Esophagus squamous epithelium (tissue), 5 donors: ENCODE measurements at regions not wholly inside any gene's neighbourhood (a gene's known extent, or its start where the extent isn't known, plus 50 kb on each side); places are given as distances from the start of the nearest gene placed in this dataset.
"Not testable (repeated sequence)": the region's sequence is repeated elsewhere in the genome, so short reads cannot be mapped to it uniquely, and the experiment has no call there.

Source experiments
- DNase-seq: peaks from one replicate; lab custom pipeline; 2025; lab: John Stamatoyannopoulos, UW
- H3K27ac ChIP-seq, 4 donors: fragments of 200-600 bp; sonication (generic); one replicate each; pipeline ENCODE4 v1.5.1; 2016 to 2019; ENCODE audit warnings: mild to moderate bottlenecking in 1 of 4
- H3K27me3 ChIP-seq, 4 donors: fragments of 200-600 bp; sonication (generic); 1 replicate in 3 of 4; 2 replicates in 1 of 4; pipeline versions ENCODE4 v1.5.1 to v1.6.0; 2017 to 2021; ENCODE audit warnings: antibody characterized with exemption in 1 of 4
- H3K36me3 ChIP-seq, 3 donors: fragments of 200-600 bp; sonication (generic); one replicate each; pipeline ENCODE4 v1.5.1; 2016 to 2019
- H3K4me1 ChIP-seq, 3 donors: fragments of 200-600 bp; sonication (generic); one replicate each; pipeline ENCODE4 v1.5.1; 2017 to 2019
- H3K4me3 ChIP-seq, 4 donors: fragments of 200-600 bp; sonication (generic); 1 replicate in 3 of 4; 2 replicates in 1 of 4; pipeline ENCODE4 v1.5.1; 2016 to 2019; ENCODE audit warnings: mild to moderate bottlenecking in 2 of 4, moderate library complexity in 1 of 4
- H3K9me3 ChIP-seq, 3 donors: fragments of 200-600 bp; sonication (generic); one replicate each; pipeline ENCODE4 v1.5.1; 2016 to 2019
- POLR2A ChIP-seq, 4 donors: fragments of 450-650 bp; IDR thresholded peaks; one replicate each; pipeline ENCODE4 v1.6.1; 2017; ENCODE audit warnings: antibody characterized with exemption in 4 of 4, mild to moderate bottlenecking in 4 of 4, moderate library complexity in 3 of 4
- WGBS, 2 donors: methylation state at CpG; one replicate each; pipeline ENCODE4 v1.1.5; 2018; 5-methylcytosine and 5-hydroxymethylcytosine counted together
- intact Hi-C: fragments of 100-400 bp; cut with DNase I; formaldehyde crosslinking; loops from one replicate; pipeline ENCODE4 v1.15.0; 2022
- TF ChIP-seq, protein P1 (sequence below), 6 experiments: fragments of 450-650 bp in 4 of 6; fragments of 200-600 bp in 2 of 6; sonication (generic) in 2 of 6; IDR thresholded peaks; one replicate each; pipeline ENCODE4 v1.5.1; 2016 to 2019; ENCODE audit warnings: antibody characterized with exemption in 6 of 6, mild to moderate bottlenecking in 4 of 6, moderate library complexity in 4 of 6
- donor health status: DM: yes; HTN: yes; CAD: no.

DNA sequence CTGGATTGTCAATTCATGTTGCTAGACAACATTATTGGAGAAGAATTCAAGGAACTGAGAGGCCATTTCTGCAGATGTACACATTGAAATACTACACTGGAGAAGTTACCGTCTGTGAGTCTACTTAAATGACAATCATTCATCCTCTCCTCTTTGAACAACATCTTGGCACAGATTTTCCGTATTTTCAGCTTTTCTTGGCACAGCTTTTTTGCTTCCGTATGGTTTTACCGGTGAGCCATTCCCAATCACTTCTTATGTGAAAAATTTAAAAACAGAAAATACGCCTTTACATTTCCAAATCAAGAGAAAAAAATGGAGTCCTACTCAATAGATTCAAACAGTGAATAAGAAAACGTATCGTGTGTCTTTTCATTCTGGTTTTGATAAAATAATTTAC lies 1493.7 kb downstream of the AMY1C start:
- H3K27me3 ChIP-seq: no peaks in the 10 kb centered on the region
- H3K4me3 ChIP-seq: no peak overlapping the region
- H3K9me3 ChIP-seq: peaks cover 0 to 6% (median 0%) of the 10 kb centered on the region in 3 donors
- no peaks in the 10 kb centered on the region for H3K36me3 ChIP-seq
- 40 to 53% methylated on average over 7 of the region's 7 CpGs for WGBS, 2 donors
- H3K4me1 ChIP-seq: no peaks in the 10 kb centered on the region
- TF ChIP-seq POLR2A (IDR thresholded peaks at IDR 0.05): no peak
- TF ChIP-seq, protein P1, sequence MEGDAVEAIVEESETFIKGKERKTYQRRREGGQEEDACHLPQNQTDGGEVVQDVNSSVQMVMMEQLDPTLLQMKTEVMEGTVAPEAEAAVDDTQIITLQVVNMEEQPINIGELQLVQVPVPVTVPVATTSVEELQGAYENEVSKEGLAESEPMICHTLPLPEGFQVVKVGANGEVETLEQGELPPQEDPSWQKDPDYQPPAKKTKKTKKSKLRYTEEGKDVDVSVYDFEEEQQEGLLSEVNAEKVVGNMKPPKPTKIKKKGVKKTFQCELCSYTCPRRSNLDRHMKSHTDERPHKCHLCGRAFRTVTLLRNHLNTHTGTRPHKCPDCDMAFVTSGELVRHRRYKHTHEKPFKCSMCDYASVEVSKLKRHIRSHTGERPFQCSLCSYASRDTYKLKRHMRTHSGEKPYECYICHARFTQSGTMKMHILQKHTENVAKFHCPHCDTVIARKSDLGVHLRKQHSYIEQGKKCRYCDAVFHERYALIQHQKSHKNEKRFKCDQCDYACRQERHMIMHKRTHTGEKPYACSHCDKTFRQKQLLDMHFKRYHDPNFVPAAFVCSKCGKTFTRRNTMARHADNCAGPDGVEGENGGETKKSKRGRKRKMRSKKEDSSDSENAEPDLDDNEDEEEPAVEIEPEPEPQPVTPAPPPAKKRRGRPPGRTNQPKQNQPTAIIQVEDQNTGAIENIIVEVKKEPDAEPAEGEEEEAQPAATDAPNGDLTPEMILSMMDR (IDR thresholded peaks at IDR 0.05): no peak
- no peak overlapping the region for H3K27ac ChIP-seq
- intact Hi-C loops: no loop called here
- no peak for DNase-seq

DNA sequence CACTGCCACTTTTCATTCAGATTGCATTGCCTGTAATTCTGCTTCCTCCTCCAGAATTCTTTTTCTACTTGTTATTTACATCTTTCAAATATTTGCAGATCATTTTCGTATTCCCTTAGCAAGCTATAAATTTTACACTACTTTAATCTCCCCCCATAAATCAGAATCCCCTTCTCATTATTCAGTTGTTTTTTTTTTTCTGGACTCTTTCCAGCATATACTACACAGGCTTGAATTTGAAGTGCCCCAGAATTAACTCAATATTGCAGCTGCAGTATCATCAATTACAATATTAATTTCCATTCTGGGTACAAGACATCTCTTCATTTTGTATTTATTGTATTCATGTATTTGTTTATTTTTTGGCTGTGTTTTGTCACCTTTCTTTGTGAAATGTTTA lies 1494.3 kb downstream of the AMY1C start:
- TF ChIP-seq, protein P1 (IDR thresholded peaks at IDR 0.05): no peak
- no peak for TF ChIP-seq POLR2A (IDR thresholded peaks at IDR 0.05)

DNA sequence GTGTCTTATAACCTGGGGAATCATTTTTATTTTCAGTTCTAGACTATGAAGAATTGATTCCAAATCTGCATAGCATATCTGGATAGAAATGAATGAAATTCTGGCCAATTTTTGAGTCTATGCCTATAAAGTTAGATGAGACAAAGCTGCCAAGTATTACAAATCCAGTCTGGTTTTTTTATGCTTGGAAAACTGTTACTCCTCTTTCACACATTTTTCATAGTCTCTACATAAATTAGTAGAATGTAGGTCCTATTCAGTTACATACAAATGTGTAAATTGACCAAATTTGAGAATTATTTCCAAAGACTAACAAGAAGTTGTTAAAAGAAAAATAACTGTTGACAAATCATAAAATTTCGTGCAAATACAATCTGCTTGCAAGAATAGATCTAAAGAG lies 1505.2 kb downstream of the AMY1C start:
- no peaks in the 10 kb centered on the region for H3K36me3 ChIP-seq
- TF ChIP-seq, protein P1 (IDR thresholded peaks at IDR 0.05): no peak
- no peak for TF ChIP-seq POLR2A (IDR thresholded peaks at IDR 0.05)
- WGBS, 2 donors: 33 to 45% methylated on average over 1 of the region's 1 CpG
- no peaks in the 10 kb centered on the region for H3K9me3 ChIP-seq
- DNase-seq: no peak
- no peak overlapping the region for H3K4me3 ChIP-seq
- H3K4me1 ChIP-seq: no peaks in the 10 kb centered on the region
- no peak overlapping the region for H3K27ac ChIP-seq
- no peaks in the 10 kb centered on the region for H3K27me3 ChIP-seq
- intact Hi-C loops: no loop called here

More for the DNA sequence above, 1494.3 kb downstream of the AMY1C start:
- H3K9me3 ChIP-seq: peaks cover 0 to 6% (median 0%) of the 10 kb centered on the region in 3 donors
- no peak overlapping the region for H3K27ac ChIP-seq
- no peaks in the 10 kb centered on the region for H3K36me3 ChIP-seq
- no peak overlapping the region for H3K4me3 ChIP-seq
- no peaks in the 10 kb centered on the region for H3K4me1 ChIP-seq
- DNase-seq: no peak
- intact Hi-C loops: no loop called here
- H3K27me3 ChIP-seq: no peaks in the 10 kb centered on the region
- WGBS, 2 donors: 11 to 17% methylated on average over 1 of the region's 1 CpG

DNA sequence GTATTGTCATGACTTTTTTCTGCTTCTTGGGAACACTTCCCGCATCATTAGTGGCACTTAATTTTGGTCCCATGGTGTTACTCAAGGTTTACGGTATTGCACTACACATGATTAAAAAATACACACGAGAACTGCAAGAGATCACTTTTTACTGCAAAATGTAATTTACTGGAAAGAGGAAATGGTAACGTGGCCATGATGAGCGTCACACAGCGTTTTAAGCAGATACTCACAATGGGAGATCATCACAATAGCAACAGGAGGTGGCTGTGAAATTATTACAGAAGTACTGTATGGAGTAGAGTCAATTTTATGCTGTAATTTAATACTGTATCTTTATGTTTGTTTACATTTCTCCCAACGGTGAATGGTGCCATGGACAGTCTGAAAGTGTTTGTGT lies 1510.3 kb downstream of the AMY1C start:
- no peak for DNase-seq
- Histone ChIP-seq H3K36me3 (no peaks in the 10 kb centered on the region), H3K4me3 (no peak overlapping the region), H3K27me3 (no peaks in the 10 kb centered on the region), H3K9me3 (peaks cover 0 to under 1% (median 0%) of the 10 kb centered on the region in 3 donors), H3K27ac (no peak overlapping the region), H3K4me1 (no peaks in the 10 kb centered on the region)
- intact Hi-C loops: no loop called here
- no peak for TF ChIP-seq POLR2A (IDR thresholded peaks at IDR 0.05)
- TF ChIP-seq, protein P1 (IDR thresholded peaks at IDR 0.05): no peak
- WGBS, 2 donors: 67 to 72% methylated on average over 7 of the region's 7 CpGs

DNA sequence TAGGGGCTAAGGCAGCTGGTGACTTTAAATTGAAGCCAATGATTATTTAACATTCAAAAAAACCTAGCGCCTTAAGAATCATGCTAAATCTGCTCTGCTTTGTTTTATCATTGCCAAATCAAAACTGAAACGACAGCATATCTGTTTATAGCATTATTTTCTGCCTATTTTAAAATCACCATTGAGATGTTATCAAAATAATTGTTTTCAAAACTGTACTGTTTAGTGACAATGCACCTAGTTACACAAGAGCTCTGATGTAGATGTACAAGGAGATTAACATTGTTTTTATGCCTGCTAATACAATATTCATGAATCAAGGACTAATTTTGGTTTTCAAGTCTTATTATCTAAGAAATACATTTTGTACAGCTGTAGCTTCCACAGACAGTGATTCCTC lies 1521.3 kb downstream of the AMY1C start:
- H3K27ac ChIP-seq: no peak overlapping the region
- TF ChIP-seq, protein P1 (IDR thresholded peaks at IDR 0.05): no peak
- TF ChIP-seq POLR2A (IDR thresholded peaks at IDR 0.05): no peak
- DNase-seq: no peak
- H3K27me3 ChIP-seq: no peaks in the 10 kb centered on the region
- H3K4me1 ChIP-seq: no peaks in the 10 kb centered on the region
- WGBS, 2 donors: 45 to 53% methylated on average over 2 of the region's 2 CpGs
- no peak overlapping the region for H3K4me3 ChIP-seq
- H3K36me3 ChIP-seq: no peaks in the 10 kb centered on the region
- intact Hi-C loops: no loop called here
- peaks cover 0 to 4% (median 0%) of the 10 kb centered on the region in 3 donors for H3K9me3 ChIP-seq

DNA sequence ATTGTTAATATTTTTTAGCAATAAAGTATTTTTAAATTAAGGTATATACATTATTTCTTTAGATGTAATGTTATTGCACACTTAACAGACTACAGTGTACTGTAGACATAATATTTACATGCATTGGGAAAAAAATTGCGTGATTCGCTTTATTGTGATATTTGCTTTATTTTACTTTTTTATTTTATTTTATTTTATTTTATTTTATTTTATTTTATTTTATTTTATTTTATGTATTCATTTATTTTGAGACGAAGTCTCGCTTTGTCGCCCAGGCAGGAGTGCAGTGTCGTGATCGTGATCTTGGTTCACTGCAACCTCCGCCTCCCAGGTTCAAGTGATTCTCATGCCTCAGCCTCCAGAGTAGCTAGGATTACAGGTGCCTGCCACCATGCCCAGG lies 1522.7 kb downstream of the AMY1C start:
- H3K4me3 ChIP-seq, H3K27ac ChIP-seq: not testable (repeated sequence)
- 95 to 100% methylated on average over 7 to 8 of the region's 8 CpGs for WGBS, 2 donors

More for the DNA sequence above, 1522.7 kb downstream of the AMY1C start:
- H3K9me3 ChIP-seq, intact Hi-C loops, H3K4me1 ChIP-seq, H3K36me3 ChIP-seq, DNase-seq, H3K27me3 ChIP-seq: not testable (repeated sequence)
